ENCODE measurements at regions not wholly inside any gene's neighbourhood (a gene's known extent, or its start where the extent isn't known, plus 50 kb on each side); places are given as distances from the start of the nearest gene placed in this dataset.

GRCh38 chr4:128359422-128359821 lies 71.8 kb upstream of the PGRMC2 start:
- H3K4me1 Mint-ChIP-seq: no peaks in the 10 kb centered on the region
- no peaks in the 10 kb centered on the region for H3K9me3 Mint-ChIP-seq
- H3K27ac ChIP-seq (ENCODE audit: low read length): no peak overlapping the region
- WGBS (ENCODE audit: insufficient coverage): 81% methylated on average over 2 of the region's 2 CpGs
- H3K36me3 ChIP-seq (ENCODE audit: control insufficient read depth, insufficient read depth, low read length): no peaks in the 10 kb centered on the region
- H3K4me1 ChIP-seq (ENCODE audit: control insufficient read depth, insufficient read depth, low read length): no peaks in the 10 kb centered on the region
- no peak for DNase-seq
- H3K4me3 ChIP-seq (ENCODE audit: low read length): no peak overlapping the region
- no peaks in the 10 kb centered on the region for H3K36me3 Mint-ChIP-seq
- no peaks in the 10 kb centered on the region for H3K27me3 ChIP-seq (ENCODE audit: control insufficient read depth, insufficient read depth, low read length)
- ATAC-seq: no peak
- H3K4me3 Mint-ChIP-seq: no peak overlapping the region
- no peaks in the 10 kb centered on the region for H3K27me3 Mint-ChIP-seq (ENCODE audit: low read depth in 2 of 2)
- no peak overlapping the region for H3K27ac Mint-ChIP-seq
- no peaks in the 10 kb centered on the region for H3K9me3 ChIP-seq (ENCODE audit: control insufficient read depth, insufficient read depth, low read length)
- intact Hi-C loops (cut with micrococcal nuclease): no loop called here
- TF ChIP-seq, protein P1, sequence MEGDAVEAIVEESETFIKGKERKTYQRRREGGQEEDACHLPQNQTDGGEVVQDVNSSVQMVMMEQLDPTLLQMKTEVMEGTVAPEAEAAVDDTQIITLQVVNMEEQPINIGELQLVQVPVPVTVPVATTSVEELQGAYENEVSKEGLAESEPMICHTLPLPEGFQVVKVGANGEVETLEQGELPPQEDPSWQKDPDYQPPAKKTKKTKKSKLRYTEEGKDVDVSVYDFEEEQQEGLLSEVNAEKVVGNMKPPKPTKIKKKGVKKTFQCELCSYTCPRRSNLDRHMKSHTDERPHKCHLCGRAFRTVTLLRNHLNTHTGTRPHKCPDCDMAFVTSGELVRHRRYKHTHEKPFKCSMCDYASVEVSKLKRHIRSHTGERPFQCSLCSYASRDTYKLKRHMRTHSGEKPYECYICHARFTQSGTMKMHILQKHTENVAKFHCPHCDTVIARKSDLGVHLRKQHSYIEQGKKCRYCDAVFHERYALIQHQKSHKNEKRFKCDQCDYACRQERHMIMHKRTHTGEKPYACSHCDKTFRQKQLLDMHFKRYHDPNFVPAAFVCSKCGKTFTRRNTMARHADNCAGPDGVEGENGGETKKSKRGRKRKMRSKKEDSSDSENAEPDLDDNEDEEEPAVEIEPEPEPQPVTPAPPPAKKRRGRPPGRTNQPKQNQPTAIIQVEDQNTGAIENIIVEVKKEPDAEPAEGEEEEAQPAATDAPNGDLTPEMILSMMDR (IDR thresholded peaks at IDR 0.05): no peak

- TF ChIP-seq, protein P1 (IDR thresholded peaks at IDR 0.05): no peak
- no peaks in the 10 kb centered on the region for H3K4me1 Mint-ChIP-seq
- H3K9me3 ChIP-seq (ENCODE audit: control insufficient read depth, insufficient read depth, low read length): no peaks in the 10 kb centered on the region
- DNase-seq (no peak), ATAC-seq (no peak)
- no peak overlapping the region for H3K4me3 ChIP-seq (ENCODE audit: low read length)
- no peaks in the 10 kb centered on the region for H3K4me1 ChIP-seq (ENCODE audit: control insufficient read depth, insufficient read depth, low read length)
- H3K27me3 ChIP-seq (ENCODE audit: control insufficient read depth, insufficient read depth, low read length): no peaks in the 10 kb centered on the region
- 94% methylated on average over 2 of the region's 2 CpGs for WGBS (ENCODE audit: insufficient coverage)
- H3K4me3 Mint-ChIP-seq: no peak overlapping the region
- no peak overlapping the region for H3K27ac Mint-ChIP-seq
- H3K27ac ChIP-seq (ENCODE audit: low read length): no peak overlapping the region
- no peaks in the 10 kb centered on the region for H3K36me3 ChIP-seq (ENCODE audit: control insufficient read depth, insufficient read depth, low read length)
- no peaks in the 10 kb centered on the region for H3K9me3 Mint-ChIP-seq
- intact Hi-C loops (cut with micrococcal nuclease): no loop called here
- H3K27me3 Mint-ChIP-seq (ENCODE audit: low read depth in 2 of 2): no peaks in the 10 kb centered on the region
- no peaks in the 10 kb centered on the region for H3K36me3 Mint-ChIP-seq
Observed at GRCh38 chr4:128358913-128359279, 71.3 kb upstream of the PGRMC2 start.

GRCh38 chr4:128358231-128358912 lies 70.8 kb upstream of the PGRMC2 start:
- WGBS (ENCODE audit: insufficient coverage): 89% methylated on average over 7 of the region's 7 CpGs
- H3K27ac Mint-ChIP-seq: no peak overlapping the region

More at GRCh38 chr4:128358231-128358912, 70.8 kb upstream of the PGRMC2 start:
- Histone ChIP-seq H3K4me3 (ENCODE audit: low read length) (no peak overlapping the region), H3K4me1 (ENCODE audit: control insufficient read depth, insufficient read depth, low read length) (no peaks in the 10 kb centered on the region), H3K27ac (ENCODE audit: low read length) (no peak overlapping the region), H3K27me3 (ENCODE audit: control insufficient read depth, insufficient read depth, low read length) (no peaks in the 10 kb centered on the region), H3K36me3 (ENCODE audit: control insufficient read depth, insufficient read depth, low read length) (no peaks in the 10 kb centered on the region), H3K9me3 (ENCODE audit: control insufficient read depth, insufficient read depth, low read length) (no peaks in the 10 kb centered on the region)
- ATAC-seq (no peak), DNase-seq (no peak)
- Mint-ChIP-seq H3K4me1 (no peaks in the 10 kb centered on the region), H3K9me3 (no peaks in the 10 kb centered on the region), H3K4me3 (no peak overlapping the region), H3K36me3 (no peaks in the 10 kb centered on the region), H3K27me3 (ENCODE audit: low read depth in 2 of 2) (no peaks in the 10 kb centered on the region)
- intact Hi-C loops (cut with micrococcal nuclease): no loop called here
- TF ChIP-seq, protein P1 (IDR thresholded peaks at IDR 0.05): no peak
